ENCODE measurements at regions not wholly inside any gene's neighbourhood (a gene's known extent, or its start where the extent isn't known, plus 50 kb on each side); places are given as distances from the start of the nearest gene placed in this dataset.

- DNase-seq (ENCODE audit: extremely low spot score): no peak
- no peaks in the 10 kb centered on the region for H3K4me1 ChIP-seq (ENCODE audit: insufficient read depth)
- H3K27ac ChIP-seq (ENCODE audit: low read depth): no peak overlapping the region
- H3K4me3 ChIP-seq (ENCODE audit: low read depth, low read length): no peak overlapping the region
- WGBS: 71% methylated on average over 3 of the region's 3 CpGs
- no peaks in the 10 kb centered on the region for H3K36me3 ChIP-seq (ENCODE audit: insufficient read depth)
Observed at GRCh38 chr4:20504146-20504545, 196.1 kb upstream of the PACRGL start.

GRCh38 chr4:20505927-20506326 is 194.3 kb upstream of the PACRGL start:
- WGBS: 73% methylated on average over 1 of the region's 1 CpG
- no peak overlapping the region for H3K4me3 ChIP-seq (ENCODE audit: low read depth, low read length)
- no peak for DNase-seq (ENCODE audit: extremely low spot score)
- no peak overlapping the region for H3K27ac ChIP-seq (ENCODE audit: low read depth)
- no peaks in the 10 kb centered on the region for H3K36me3 ChIP-seq (ENCODE audit: insufficient read depth)
- H3K4me1 ChIP-seq (ENCODE audit: insufficient read depth): no peaks in the 10 kb centered on the region

- WGBS: 65% methylated on average over 2 of the region's 2 CpGs
- no peak overlapping the region for H3K27ac ChIP-seq (ENCODE audit: low read depth)
Observed at GRCh38 chr4:20506827-20507226, 193.4 kb upstream of the PACRGL start.

GRCh38 chr4:20509315-20509714 is 190.9 kb upstream of the PACRGL start:
- Histone ChIP-seq H3K4me3 (ENCODE audit: low read depth, low read length) (no peak overlapping the region), H3K36me3 (ENCODE audit: insufficient read depth) (no peaks in the 10 kb centered on the region), H3K27ac (ENCODE audit: low read depth) (no peak overlapping the region), H3K4me1 (ENCODE audit: insufficient read depth) (no peaks in the 10 kb centered on the region)
- DNase-seq (ENCODE audit: extremely low spot score): no peak
- 78% methylated on average over 2 of the region's 2 CpGs for WGBS

More at GRCh38 chr4:20506827-20507226, 193.4 kb upstream of the PACRGL start:
- no peak for DNase-seq (ENCODE audit: extremely low spot score)
- Histone ChIP-seq H3K4me3 (ENCODE audit: low read depth, low read length) (no peak overlapping the region), H3K4me1 (ENCODE audit: insufficient read depth) (no peaks in the 10 kb centered on the region), H3K36me3 (ENCODE audit: insufficient read depth) (no peaks in the 10 kb centered on the region)

- no peak for DNase-seq (ENCODE audit: extremely low spot score)
- Histone ChIP-seq H3K4me1 (ENCODE audit: insufficient read depth) (no peaks in the 10 kb centered on the region), H3K4me3 (ENCODE audit: low read depth, low read length) (no peak overlapping the region), H3K27ac (ENCODE audit: low read depth) (no peak overlapping the region), H3K36me3 (ENCODE audit: insufficient read depth) (no peaks in the 10 kb centered on the region)
- 65% methylated on average over 7 of the region's 7 CpGs for WGBS
Observed at GRCh38 chr4:20512033-20512792, 188.0 kb upstream of the PACRGL start.

GRCh38 chr4:20512985-20513384 is 187.3 kb upstream of the PACRGL start:
- no peaks in the 10 kb centered on the region for H3K4me1 ChIP-seq (ENCODE audit: insufficient read depth)
- H3K27ac ChIP-seq (ENCODE audit: low read depth): no peak overlapping the region
- 30% methylated on average over 5 of the region's 5 CpGs for WGBS
- DNase-seq (ENCODE audit: extremely low spot score): no peak
- H3K36me3 ChIP-seq (ENCODE audit: insufficient read depth): no peaks in the 10 kb centered on the region
- H3K4me3 ChIP-seq (ENCODE audit: low read depth, low read length): no peak overlapping the region

GRCh38 chr4:20520901-20521300 is 179.4 kb upstream of the PACRGL start:
- Histone ChIP-seq H3K4me3 (ENCODE audit: low read depth, low read length) (no peak overlapping the region), H3K4me1 (ENCODE audit: insufficient read depth) (no peaks in the 10 kb centered on the region), H3K36me3 (ENCODE audit: insufficient read depth) (no peaks in the 10 kb centered on the region), H3K27ac (ENCODE audit: low read depth) (no peak overlapping the region)
- DNase-seq (ENCODE audit: extremely low spot score): no peak
- WGBS: 78% methylated on average over 1 of the region's 1 CpG

GRCh38 chr4:20528508-20528907 is 171.8 kb upstream of the PACRGL start:
- Histone ChIP-seq H3K27ac (ENCODE audit: low read depth) (no peak overlapping the region), H3K36me3 (ENCODE audit: insufficient read depth) (no peaks in the 10 kb centered on the region), H3K4me1 (ENCODE audit: insufficient read depth) (no peaks in the 10 kb centered on the region), H3K4me3 (ENCODE audit: low read depth, low read length) (no peak overlapping the region)
- 84% methylated on average over 1 of the region's 1 CpG for WGBS
- DNase-seq (ENCODE audit: extremely low spot score): no peak

- WGBS: 16% methylated on average over 1 of the region's 1 CpG
- H3K36me3 ChIP-seq (ENCODE audit: insufficient read depth): no peaks in the 10 kb centered on the region
- H3K4me3 ChIP-seq (ENCODE audit: low read depth, low read length): no peak overlapping the region
- H3K4me1 ChIP-seq (ENCODE audit: insufficient read depth): no peaks in the 10 kb centered on the region
- DNase-seq (ENCODE audit: extremely low spot score): no peak
- no peak overlapping the region for H3K27ac ChIP-seq (ENCODE audit: low read depth)
Observed at GRCh38 chr4:20529691-20530090, 170.6 kb upstream of the PACRGL start.

GRCh38 chr4:20532116-20532790 is 168.0 kb upstream of the PACRGL start:
- Histone ChIP-seq H3K4me3 (ENCODE audit: low read depth, low read length) (no peak overlapping the region), H3K4me1 (ENCODE audit: insufficient read depth) (no peaks in the 10 kb centered on the region), H3K27ac (ENCODE audit: low read depth) (no peak overlapping the region), H3K36me3 (ENCODE audit: insufficient read depth) (no peaks in the 10 kb centered on the region)
- 94% methylated on average over 3 of the region's 3 CpGs for WGBS
- no peak for DNase-seq (ENCODE audit: extremely low spot score)

GRCh38 chr4:20532871-20533870 is 167.1 kb upstream of the PACRGL start:
- Histone ChIP-seq H3K4me1 (ENCODE audit: insufficient read depth) (no peaks in the 10 kb centered on the region), H3K36me3 (ENCODE audit: insufficient read depth) (no peaks in the 10 kb centered on the region), H3K4me3 (ENCODE audit: low read depth, low read length) (no peak overlapping the region), H3K27ac (ENCODE audit: low read depth) (no peak overlapping the region)
- 95% methylated on average over 5 of the region's 5 CpGs for WGBS
- no peak for DNase-seq (ENCODE audit: extremely low spot score)

GRCh38 chr4:20538905-20539304 is 161.4 kb upstream of the PACRGL start:
- Histone ChIP-seq H3K4me3 (ENCODE audit: low read depth, low read length) (no peak overlapping the region), H3K27ac (ENCODE audit: low read depth) (no peak overlapping the region), H3K4me1 (ENCODE audit: insufficient read depth) (no peaks in the 10 kb centered on the region), H3K36me3 (ENCODE audit: insufficient read depth) (no peaks in the 10 kb centered on the region)
- DNase-seq (ENCODE audit: extremely low spot score): no peak
- WGBS: 77% methylated on average over 5 of the region's 5 CpGs

GRCh38 chr4:20543131-20543530 is 157.1 kb upstream of the PACRGL start:
- Histone ChIP-seq H3K4me1 (ENCODE audit: insufficient read depth) (no peaks in the 10 kb centered on the region), H3K27ac (ENCODE audit: low read depth) (no peak overlapping the region), H3K36me3 (ENCODE audit: insufficient read depth) (no peaks in the 10 kb centered on the region), H3K4me3 (ENCODE audit: low read depth, low read length) (no peak overlapping the region)
- WGBS: 55% methylated on average over 2 of the region's 2 CpGs
- DNase-seq (ENCODE audit: extremely low spot score): no peak
